Right kidney (tissue), 1 donor: ENCODE measurements at regions not wholly inside any gene's neighbourhood (a gene's known extent, or its start where the extent isn't known, plus 50 kb on each side); places are given as distances from the start of the nearest gene placed in this dataset.

Experiments used
- DNase-seq: peaks from one replicate; pipeline ENCODE4 v3.0.0-alpha.2; 2016

GRCh38 chr16:74169687-74170376 lies 126.8 kb upstream of the PSMD7 start:
- peak; percentile 19 for DNase-seq

DNA sequence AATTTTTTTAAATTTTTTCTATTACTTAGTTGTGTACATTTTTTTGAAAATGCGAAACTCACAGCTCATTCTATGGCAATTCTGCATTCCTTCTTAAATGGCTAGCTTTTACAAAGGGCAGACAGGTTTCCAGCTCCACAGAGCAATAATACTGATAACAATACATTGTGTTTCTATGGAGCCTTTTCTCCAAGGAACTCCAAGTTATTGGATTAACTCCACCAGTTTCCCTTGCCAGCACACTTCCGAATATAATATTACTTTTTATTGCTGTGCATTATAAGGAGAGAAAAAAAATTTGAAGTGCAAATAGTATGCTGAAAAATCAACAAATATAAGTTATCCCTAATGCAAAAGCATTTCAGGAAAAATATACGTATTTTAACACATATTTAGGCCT lies 127.5 kb upstream of the PSMD7 start:
- no peak for DNase-seq

- DNase-seq, result no peak
These were observed 128.2 kb upstream of the PSMD7 start for GRCh38 chr16:74168445-74168844.

- no peak for DNase-seq
These were observed 130.2 kb upstream of the PSMD7 start for GRCh38 chr16:74166456-74166855.

- no peak for DNase-seq
These were observed 131.0 kb upstream of the PSMD7 start for GRCh38 chr16:74165566-74166080.

DNA sequence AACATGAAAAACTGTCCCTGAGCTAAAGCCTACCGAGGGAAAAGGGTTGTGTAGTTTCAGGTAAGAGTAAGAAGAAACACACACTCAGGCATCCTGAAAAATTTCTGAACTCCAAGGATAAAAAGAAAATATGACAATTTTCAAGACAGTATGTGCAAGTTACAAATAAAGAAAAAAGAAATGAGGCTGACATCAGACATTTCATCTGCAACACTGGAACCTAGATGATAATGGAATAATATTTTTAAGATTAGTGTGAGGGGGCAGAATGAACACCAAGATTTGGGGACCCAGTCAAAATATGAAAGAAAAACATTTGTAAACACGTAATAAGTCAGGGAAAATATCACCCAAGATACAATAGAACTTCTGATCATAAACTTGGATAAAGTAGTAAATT lies 135.9 kb upstream of the PSMD7 start:
- no peak for DNase-seq

DNA sequence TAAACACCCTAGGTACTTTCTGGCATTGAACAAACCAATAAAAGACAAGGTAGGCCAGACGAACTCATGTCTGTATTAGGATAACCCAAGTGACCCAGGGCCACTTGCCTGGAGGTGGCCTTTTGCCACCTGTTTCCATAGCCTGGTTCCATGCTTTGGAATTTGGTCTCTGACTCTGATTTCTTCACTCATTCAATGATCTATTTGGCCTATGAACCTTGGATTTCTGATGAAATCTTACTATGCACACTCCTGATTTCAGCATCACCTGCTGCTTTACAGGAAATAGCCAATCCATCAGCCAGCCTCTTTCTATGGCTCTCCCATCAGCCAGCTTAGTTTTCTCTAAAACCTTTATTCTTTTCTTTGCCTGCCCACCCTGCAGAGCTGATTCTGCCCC lies 142.8 kb upstream of the PSMD7 start:
- no peak for DNase-seq

- DNase-seq, result no peak
These were observed 150.0 kb upstream of the PSMD7 start for GRCh38 chr16:74146643-74147042.

- DNase-seq, result no peak
These were observed 153.4 kb upstream of the PSMD7 start for GRCh38 chr16:74143171-74143570.

DNA sequence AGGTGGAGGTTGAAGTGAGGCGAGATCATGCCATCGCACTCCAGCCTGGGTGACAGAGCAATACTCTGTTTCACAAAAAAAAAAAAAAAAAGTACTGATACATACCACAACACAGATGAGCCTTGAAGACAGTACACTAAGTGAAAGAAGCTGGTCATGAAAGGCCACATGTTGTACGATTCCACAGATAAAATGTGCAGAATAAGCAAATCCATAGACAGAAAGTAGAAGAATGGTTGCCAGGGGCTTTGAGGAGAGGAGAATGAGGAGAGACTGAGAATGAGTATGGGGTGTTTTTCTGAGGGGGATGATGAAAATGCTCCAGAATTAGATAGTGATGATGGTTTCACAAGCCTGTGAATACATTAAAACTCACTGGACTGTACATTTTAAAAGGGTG lies 155.6 kb upstream of the PSMD7 start:
- DNase-seq, result no peak

- DNase-seq, result no peak
These were observed 156.1 kb upstream of the PSMD7 start for GRCh38 chr16:74140557-74140956.

DNA sequence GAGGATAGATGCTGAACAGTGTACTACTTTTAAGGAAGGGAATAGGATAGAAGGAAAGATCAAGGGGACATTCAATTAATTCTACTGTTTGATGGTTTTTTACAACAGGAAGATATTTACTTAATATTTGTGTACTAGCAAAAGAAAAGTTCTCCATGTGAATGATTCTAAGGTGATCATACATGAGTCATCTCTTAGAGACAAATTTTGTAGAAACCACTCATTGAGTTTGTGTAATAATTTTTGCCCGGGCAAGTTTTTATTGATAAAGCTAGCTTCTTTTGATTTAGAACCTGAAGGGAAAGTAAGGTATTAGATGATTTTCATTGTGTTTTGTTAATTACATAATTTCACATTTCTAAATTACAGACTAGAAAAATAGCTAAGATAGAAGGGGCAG lies 172.8 kb upstream of the PSMD7 start:
- no peak for DNase-seq

GRCh38 chr16:74123195-74123594 lies 173.4 kb upstream of the PSMD7 start:
- no peak for DNase-seq

DNA sequence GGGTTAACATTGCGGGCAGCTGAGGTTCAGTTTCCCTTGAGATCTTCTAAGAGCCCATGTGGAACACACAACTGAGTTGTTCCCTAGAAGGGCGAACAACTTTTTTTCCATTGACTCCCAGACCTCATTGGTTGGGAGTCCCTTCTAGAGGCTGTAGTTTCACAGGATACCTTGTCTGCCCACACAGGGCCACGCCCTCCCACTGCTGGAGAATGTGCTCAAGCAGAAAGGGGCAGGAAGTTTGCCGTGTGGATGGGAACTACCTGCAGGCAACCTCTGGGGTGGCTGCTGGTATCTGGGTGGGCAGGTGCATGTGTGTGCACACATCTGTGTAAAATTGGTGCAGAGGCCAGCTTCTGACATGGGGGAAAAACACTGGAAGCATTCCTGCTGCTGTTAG lies 178.8 kb upstream of the PSMD7 start:
- no peak for DNase-seq

DNA sequence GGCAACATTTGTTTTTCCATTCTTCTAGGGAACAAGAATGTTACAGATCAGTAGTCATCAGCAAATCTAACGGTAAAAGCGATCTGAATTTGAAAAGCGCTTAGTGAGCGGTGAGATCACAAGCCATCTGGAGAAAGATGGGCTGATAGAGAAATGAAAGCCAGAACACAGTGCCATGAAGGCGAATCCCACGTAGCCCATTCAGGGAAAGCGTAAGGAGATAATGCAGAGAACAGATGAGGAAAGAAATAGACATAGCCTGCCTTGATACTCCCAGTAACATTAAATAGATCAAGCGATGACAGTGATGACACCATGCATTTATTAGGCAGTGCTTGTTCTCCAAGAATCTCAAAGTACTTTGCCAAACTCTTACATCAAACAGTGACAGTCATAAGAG lies 183.1 kb upstream of the PSMD7 start:
- DNase-seq, result no peak

GRCh38 chr16:74111456-74111982 lies 185.1 kb upstream of the PSMD7 start:
- DNase-seq, result peak; percentile 9

GRCh38 chr16:74107795-74108610 lies 188.6 kb upstream of the PSMD7 start:
- DNase-seq, result no peak

DNA sequence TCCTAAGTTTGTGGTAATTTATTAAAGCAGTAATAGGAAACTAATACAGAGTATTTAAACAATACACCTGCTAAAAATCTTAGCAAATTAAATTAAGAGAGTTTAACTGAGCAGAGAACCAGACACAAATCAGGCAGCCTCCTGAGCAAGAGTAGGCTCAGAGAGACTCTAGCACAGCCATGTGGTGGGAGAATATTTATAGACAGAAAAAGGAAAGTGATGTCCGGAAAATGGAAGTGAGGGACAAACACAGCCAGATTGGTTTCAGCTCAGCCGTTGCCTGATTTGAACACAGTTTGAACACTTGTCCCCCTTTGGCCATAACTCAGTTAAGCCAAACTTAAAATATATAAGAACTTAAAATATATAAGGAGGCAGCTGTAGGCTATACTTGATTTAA lies 192.6 kb upstream of the PSMD7 start:
- no peak for DNase-seq

DNA sequence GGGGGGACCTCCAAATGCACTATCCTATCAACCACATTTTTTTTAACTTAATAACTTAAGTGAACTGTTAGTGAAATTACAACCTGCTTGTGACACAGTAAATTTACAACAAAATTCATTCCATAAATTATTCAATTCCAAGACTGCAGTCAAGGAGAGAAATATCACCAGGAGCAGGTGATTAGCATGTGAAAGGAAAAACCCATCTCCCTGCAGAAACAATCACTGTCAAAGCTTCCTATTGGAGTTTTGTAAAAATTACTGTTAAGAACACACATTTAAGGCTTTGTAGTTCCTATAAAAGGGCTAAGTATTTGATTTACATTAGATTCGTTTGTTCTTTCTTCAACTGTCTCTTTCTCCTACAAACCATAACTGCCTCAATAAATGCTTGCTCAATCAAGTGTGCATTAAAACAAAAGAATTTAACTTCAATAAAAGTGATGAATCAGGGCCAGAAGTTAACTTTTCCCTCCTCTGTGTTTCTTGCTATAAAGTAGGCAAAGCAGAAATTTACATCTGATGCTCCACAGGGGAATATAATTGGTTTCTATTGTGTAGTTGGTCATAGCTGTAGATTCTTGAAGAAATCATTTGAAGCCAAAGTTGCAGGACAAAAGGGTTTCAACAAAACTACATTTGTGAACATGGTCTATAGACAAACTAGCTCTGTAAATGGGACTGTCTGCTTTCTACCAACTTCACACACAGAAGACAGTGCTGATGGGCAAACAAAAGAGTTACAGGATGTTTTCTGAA lies 195.1 kb upstream of the PSMD7 start:
- no peak for DNase-seq

DNA sequence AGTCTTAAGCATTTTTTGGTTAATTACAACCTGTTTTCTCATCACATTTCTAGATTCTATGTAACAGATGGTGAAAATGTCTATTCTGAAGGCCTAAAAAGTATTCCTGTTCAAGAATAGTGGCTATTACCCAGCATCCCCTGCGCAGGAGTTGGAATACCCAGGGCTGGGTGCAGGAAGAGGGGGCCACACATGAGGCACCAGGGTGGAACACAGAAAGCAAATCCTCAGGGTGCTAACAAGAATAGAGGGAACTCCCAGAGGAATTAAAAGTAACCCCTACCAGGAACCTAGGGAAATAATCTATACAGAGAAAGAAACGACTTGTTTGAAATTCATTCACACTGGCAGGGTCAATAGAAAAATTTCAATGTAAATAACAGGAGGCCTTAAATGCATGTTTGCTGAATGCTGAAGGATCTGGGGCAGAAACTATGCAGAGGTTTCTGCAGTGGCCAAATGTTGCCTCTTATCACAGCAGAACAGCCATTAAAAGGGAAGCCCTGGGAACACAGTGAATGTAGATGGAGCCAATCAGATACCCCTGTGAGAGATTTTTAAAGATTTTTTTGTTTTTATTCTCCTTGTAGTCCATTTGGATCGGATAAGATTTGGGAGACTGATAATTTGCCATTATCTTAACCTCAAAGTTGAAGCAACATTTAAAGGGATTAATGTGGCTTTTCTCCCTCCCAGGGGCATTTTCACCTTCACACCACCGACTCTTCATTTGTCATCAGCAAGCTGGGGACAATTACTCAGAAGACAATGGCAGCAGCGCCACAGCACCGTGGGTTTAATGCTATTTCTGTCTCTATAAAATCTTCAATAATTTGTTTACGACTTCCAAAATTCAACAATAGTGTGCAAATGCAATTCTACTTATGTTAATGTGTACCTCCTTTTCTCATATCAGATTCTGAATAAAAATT lies 196.0 kb upstream of the PSMD7 start:
- DNase-seq, result no peak

- DNase-seq, result no peak
These were observed 197.1 kb upstream of the PSMD7 start for GRCh38 chr16:74099530-74099929.

DNA sequence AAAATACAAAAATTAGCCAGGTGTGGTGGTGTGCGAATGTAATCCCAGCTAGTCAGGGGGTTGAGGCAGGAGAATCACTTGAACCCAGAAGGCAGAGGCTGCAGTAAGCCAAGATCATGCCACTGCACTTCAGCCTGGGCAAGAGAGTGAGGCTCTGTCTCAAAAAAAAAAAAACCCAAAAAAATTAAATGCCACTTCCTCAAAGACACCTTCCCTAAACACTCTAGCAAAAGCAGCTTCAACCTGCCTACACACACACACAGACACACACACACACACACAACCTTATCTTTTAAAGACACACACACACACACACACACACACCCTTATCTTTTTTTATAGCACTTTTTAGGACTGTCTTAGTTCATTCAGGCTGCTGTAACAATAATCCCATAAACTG lies 201.7 kb upstream of the PSMD7 start:
- no peak for DNase-seq
